HL-60 (cell line): ENCODE measurements at regions not wholly inside any gene's neighbourhood (a gene's known extent, or its start where the extent isn't known, plus 50 kb on each side); places are given as distances from the start of the nearest gene placed in this dataset.
"Not testable (repeated sequence)": the region's sequence is repeated elsewhere in the genome, so short reads cannot be mapped to it uniquely, and the experiment has no call there.

Experiments
- DNase-seq, 2 experiments: peaks; one replicate each; pipeline ENCODE4 v3.0.0-alpha.2; 2010 to 2020; ENCODE audit warnings: low read depth in 1 of 2, low spot score in 1 of 2
- H3K27ac ChIP-seq: fragments of 250-450 bp; sonication (Bioruptor Pico); replicated peaks from 2 replicates; pipeline ENCODE4 v1.5.1; 2020; ENCODE audit warnings: mild to moderate bottlenecking, moderate library complexity
- H3K27me3 ChIP-seq: fragments of 250-450 bp; sonication (Bioruptor Pico); 2 replicates; pipeline ENCODE4 v1.5.1; 2021; ENCODE audit warnings: mild to moderate bottlenecking, moderate library complexity; ENCODE audit not compliant: insufficient read depth, poor library complexity, severe bottlenecking
- H3K4me3 ChIP-seq: replicated peaks from 2 replicates; pipeline ENCODE4 v1.5.1; 2011; ENCODE audit warnings: mild to moderate bottlenecking, control low read depth, low read length; ENCODE audit not compliant: insufficient read depth
- CTCF ChIP-seq: IDR thresholded peaks from one replicate; pipeline ENCODE4 v1.5.1; 2011; ENCODE audit warnings: low read length, control low read depth, inconsistent platforms; ENCODE audit not compliant: insufficient read depth
- GABPA ChIP-seq: IDR thresholded peaks from 2 replicates; pipeline ENCODE4 v1.6.1; 2012; ENCODE audit warnings: low read depth
- POLR2AphosphoS5 ChIP-seq: IDR thresholded peaks from 2 replicates; pipeline ENCODE4 v1.6.1; 2012; ENCODE audit warnings: low read depth
- REST ChIP-seq: IDR thresholded peaks from 2 replicates; pipeline ENCODE4 v1.6.1; 2012; ENCODE audit warnings: low read depth; ENCODE audit not compliant: insufficient replicate concordance
- SPI1 ChIP-seq: IDR thresholded peaks from 2 replicates; pipeline ENCODE4 v1.6.1; 2012; ENCODE audit warnings: low read depth, mild to moderate bottlenecking, borderline replicate concordance

DNA sequence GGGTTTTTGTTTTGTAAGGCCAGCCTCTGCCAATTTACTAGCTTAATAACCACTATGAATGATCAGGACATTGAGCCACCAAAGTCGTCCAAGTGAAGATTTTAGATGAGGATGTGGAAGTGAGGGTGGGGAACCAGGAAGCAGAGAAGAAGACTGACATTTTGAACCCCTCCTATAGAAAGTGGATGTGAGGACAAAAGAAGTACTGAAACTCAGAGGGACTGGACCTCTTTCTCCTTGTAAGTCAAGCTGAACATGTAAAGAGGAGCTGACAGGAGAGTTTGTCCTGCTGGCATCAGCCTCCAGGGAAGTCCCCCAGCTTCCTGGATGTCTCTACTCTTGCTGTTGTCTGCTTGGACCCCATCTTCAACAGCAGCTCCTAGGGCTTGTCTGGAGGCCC, 338.2 kb upstream of the NCAM1 start:
- H3K27me3 ChIP-seq, result no peaks in the 10 kb centered on the region
- TF ChIP-seq GABPA (no peak), CTCF (no peak), POLR2AphosphoS5 (no peak), SPI1 (no peak), REST (no peak)
- H3K27ac ChIP-seq, result no peak overlapping the region
- no peak for DNase-seq
- no peak overlapping the region for H3K4me3 ChIP-seq

DNA sequence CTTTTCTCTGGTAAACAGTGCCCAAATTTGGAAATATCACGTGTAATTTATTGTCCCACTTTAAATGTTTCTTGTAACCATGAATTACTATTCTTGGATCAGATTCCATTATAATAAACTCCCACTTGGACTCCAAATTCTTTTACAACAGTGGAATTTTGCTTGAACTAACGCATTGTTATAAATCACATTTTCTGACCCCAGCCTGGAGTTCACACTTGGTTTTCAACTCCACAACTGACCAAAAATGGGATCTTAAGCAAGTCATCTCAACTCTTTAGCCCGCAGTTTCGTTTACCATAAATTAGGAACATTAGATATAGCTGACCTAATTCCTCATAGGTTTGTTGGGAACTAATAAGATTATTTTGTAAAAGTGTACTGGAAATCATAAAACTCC, 336.8 kb upstream of the NCAM1 start:
- Histone ChIP-seq H3K27ac (no peak overlapping the region), H3K27me3 (no peaks in the 10 kb centered on the region), H3K4me3 (no peak overlapping the region)
- no peak for DNase-seq
- TF ChIP-seq REST, result no peak
- TF ChIP-seq POLR2AphosphoS5, result no peak
- TF ChIP-seq GABPA, result no peak
- no peak for TF ChIP-seq SPI1
- TF ChIP-seq CTCF, result no peak

- H3K27ac ChIP-seq, H3K4me3 ChIP-seq, DNase-seq, H3K27me3 ChIP-seq: not testable (repeated sequence)
Measured at GRCh38 chr11:112624971-112625370, 336.2 kb upstream of the NCAM1 start.

- no peak for DNase-seq
- no peak overlapping the region for H3K4me3 ChIP-seq
- no peak overlapping the region for H3K27ac ChIP-seq
- no peaks in the 10 kb centered on the region for H3K27me3 ChIP-seq
- TF ChIP-seq GABPA, result no peak
- no peak for TF ChIP-seq REST
- TF ChIP-seq CTCF, result no peak
Measured at GRCh38 chr11:112625814-112626213, 335.4 kb upstream of the NCAM1 start.
